GM23338 (cell line): ENCODE measurements at regions not wholly inside any gene's neighbourhood (a gene's known extent, or its start where the extent isn't known, plus 50 kb on each side); places are given as distances from the start of the nearest gene placed in this dataset.

ENCODE experiments used
- ATAC-seq: fragments of 200-7000 bp; cut with Tn5 transposase; 3 replicates; pipeline ENCODE4 v1.9.1; 2020
- DNase-seq: peaks from one replicate; pipeline ENCODE4 v3.0.0-alpha.2; 2015; ENCODE audit warnings: low spot score
- H2AFZ ChIP-seq: fragments of 200-600 bp; sonication (generic); 2 replicates; pipeline ENCODE4 v1.8.0; 2016; ENCODE audit warnings: antibody characterized with exemption, mild to moderate bottlenecking, moderate library complexity
- H3F3A ChIP-seq: fragments of 200-600 bp; sonication (generic); replicated peaks from 2 replicates; pipeline ENCODE4 v1.8.0; 2017; ENCODE audit warnings: antibody characterized with exemption, mixed run types, low read depth
- H3K27ac ChIP-seq: fragments of 200-600 bp; sonication (generic); 2 replicates; pipeline ENCODE4 v1.6.1; 2016; ENCODE audit warnings: low read depth
- H3K27me3 ChIP-seq: fragments of 200-600 bp; sonication (generic); 2 replicates; pipeline ENCODE4 v1.8.0; 2016; ENCODE audit warnings: mild to moderate bottlenecking, mixed run types, moderate library complexity; ENCODE audit not compliant: insufficient read depth
- H3K36me3 ChIP-seq: fragments of 200-600 bp; sonication (generic); 2 replicates; pipeline ENCODE4 v1.8.0; 2016; ENCODE audit warnings: mild to moderate bottlenecking; ENCODE audit not compliant: insufficient read depth
- H3K4me1 ChIP-seq: fragments of 200-600 bp; sonication (generic); 2 replicates; pipeline ENCODE4 v1.8.0; 2016; ENCODE audit warnings: mild to moderate bottlenecking, moderate library complexity; ENCODE audit not compliant: insufficient read depth
- H3K4me2 ChIP-seq: fragments of 200-600 bp; sonication (generic); 2 replicates; pipeline ENCODE4 v1.7.1; 2017; ENCODE audit warnings: mixed run types
- H3K4me3 ChIP-seq: fragments of 200-600 bp; sonication (generic); 2 replicates; pipeline ENCODE4 v1.6.1; 2016; ENCODE audit warnings: mixed run types
- H3K79me2 ChIP-seq: fragments of 200-600 bp; sonication (generic); replicated peaks from 2 replicates; pipeline ENCODE4 v1.8.0; 2017; ENCODE audit warnings: mild to moderate bottlenecking; ENCODE audit not compliant: insufficient read depth
- H3K9me2 ChIP-seq: fragments of 200-600 bp; sonication (generic); 2 replicates; pipeline ENCODE4 v1.8.0; 2017; ENCODE audit not compliant: insufficient read depth
- H4K20me1 ChIP-seq: fragments of 200-600 bp; sonication (generic); replicated peaks from 2 replicates; pipeline ENCODE4 v1.8.0; 2017; ENCODE audit warnings: mild to moderate bottlenecking; ENCODE audit not compliant: insufficient read depth
- H3K27ac Mint-ChIP-seq: 2 replicates; pipeline ENCODE4 v1.8.0; 2020; ENCODE audit warnings: inconsistent platforms, mild to moderate bottlenecking, moderate library complexity, mixed read lengths
- H3K27me3 Mint-ChIP-seq: 3 replicates; pipeline ENCODE4 v1.8.0; 2022; ENCODE audit warnings: low read depth, mild to moderate bottlenecking, moderate library complexity, mixed read lengths, inconsistent platforms; ENCODE audit not compliant: insufficient read depth, poor library complexity
- H3K36me3 Mint-ChIP-seq: 3 replicates; pipeline ENCODE4 v1.8.0; 2021; ENCODE audit warnings: low read depth, mild to moderate bottlenecking, inconsistent platforms, moderate library complexity, mixed read lengths
- H3K4me1 Mint-ChIP-seq: 3 replicates; pipeline ENCODE4 v1.8.0; 2020; ENCODE audit warnings: mild to moderate bottlenecking, inconsistent platforms, mixed read lengths
- H3K4me3 Mint-ChIP-seq: 3 replicates; pipeline ENCODE4 v1.8.0; 2021; ENCODE audit warnings: moderate library complexity, mild to moderate bottlenecking, inconsistent platforms, mixed read lengths
- H3K9me3 Mint-ChIP-seq: 3 replicates; pipeline ENCODE4 v1.8.0; 2020; ENCODE audit warnings: moderate library complexity, mild to moderate bottlenecking, inconsistent platforms, mixed read lengths
- POLR2AphosphoS5 ChIP-seq: IDR thresholded peaks from 2 replicates; pipeline ENCODE4 v1.6.1; 2016; ENCODE audit warnings: antibody characterized with exemption, low read depth
- TF ChIP-seq, protein P1 (sequence below): fragments of 250-450 bp; sonication (Bioruptor Pico); IDR thresholded peaks from 2 replicates; pipeline ENCODE4 v1.5.0; 2020; ENCODE audit warnings: mild to moderate bottlenecking, moderate library complexity
- TF ChIP-seq, protein P2 (sequence below): IDR thresholded peaks from 2 replicates; pipeline ENCODE4 v1.6.1; 2016; ENCODE audit warnings: antibody characterized with exemption
- TF ChIP-seq, protein P3 (sequence below): IDR thresholded peaks from one replicate; pipeline ENCODE4 v1.6.1; 2018; ENCODE audit warnings: antibody characterized with exemption; ENCODE audit not compliant: unreplicated experiment

DNA sequence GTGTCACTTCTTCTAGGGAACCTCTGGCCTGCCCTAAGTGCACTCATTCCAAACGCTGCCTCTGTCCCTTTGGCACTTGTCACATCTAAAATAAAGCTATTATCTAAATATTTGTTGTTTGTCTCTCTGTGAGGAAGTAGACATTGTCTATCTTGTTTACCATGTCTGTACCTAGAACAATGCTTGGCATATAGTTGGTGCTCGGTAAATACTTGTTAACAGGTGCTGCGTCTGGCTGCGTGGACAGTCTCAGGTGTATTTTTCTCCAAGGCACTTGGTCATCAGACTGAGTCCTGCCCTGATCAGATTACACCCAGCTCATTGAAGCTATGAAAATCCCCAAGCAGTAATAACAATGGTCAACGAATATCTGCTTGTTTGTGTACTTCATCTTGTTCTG lies 174.9 kb upstream of the SMIM23 start (continued):
- TF ChIP-seq, protein P1, sequence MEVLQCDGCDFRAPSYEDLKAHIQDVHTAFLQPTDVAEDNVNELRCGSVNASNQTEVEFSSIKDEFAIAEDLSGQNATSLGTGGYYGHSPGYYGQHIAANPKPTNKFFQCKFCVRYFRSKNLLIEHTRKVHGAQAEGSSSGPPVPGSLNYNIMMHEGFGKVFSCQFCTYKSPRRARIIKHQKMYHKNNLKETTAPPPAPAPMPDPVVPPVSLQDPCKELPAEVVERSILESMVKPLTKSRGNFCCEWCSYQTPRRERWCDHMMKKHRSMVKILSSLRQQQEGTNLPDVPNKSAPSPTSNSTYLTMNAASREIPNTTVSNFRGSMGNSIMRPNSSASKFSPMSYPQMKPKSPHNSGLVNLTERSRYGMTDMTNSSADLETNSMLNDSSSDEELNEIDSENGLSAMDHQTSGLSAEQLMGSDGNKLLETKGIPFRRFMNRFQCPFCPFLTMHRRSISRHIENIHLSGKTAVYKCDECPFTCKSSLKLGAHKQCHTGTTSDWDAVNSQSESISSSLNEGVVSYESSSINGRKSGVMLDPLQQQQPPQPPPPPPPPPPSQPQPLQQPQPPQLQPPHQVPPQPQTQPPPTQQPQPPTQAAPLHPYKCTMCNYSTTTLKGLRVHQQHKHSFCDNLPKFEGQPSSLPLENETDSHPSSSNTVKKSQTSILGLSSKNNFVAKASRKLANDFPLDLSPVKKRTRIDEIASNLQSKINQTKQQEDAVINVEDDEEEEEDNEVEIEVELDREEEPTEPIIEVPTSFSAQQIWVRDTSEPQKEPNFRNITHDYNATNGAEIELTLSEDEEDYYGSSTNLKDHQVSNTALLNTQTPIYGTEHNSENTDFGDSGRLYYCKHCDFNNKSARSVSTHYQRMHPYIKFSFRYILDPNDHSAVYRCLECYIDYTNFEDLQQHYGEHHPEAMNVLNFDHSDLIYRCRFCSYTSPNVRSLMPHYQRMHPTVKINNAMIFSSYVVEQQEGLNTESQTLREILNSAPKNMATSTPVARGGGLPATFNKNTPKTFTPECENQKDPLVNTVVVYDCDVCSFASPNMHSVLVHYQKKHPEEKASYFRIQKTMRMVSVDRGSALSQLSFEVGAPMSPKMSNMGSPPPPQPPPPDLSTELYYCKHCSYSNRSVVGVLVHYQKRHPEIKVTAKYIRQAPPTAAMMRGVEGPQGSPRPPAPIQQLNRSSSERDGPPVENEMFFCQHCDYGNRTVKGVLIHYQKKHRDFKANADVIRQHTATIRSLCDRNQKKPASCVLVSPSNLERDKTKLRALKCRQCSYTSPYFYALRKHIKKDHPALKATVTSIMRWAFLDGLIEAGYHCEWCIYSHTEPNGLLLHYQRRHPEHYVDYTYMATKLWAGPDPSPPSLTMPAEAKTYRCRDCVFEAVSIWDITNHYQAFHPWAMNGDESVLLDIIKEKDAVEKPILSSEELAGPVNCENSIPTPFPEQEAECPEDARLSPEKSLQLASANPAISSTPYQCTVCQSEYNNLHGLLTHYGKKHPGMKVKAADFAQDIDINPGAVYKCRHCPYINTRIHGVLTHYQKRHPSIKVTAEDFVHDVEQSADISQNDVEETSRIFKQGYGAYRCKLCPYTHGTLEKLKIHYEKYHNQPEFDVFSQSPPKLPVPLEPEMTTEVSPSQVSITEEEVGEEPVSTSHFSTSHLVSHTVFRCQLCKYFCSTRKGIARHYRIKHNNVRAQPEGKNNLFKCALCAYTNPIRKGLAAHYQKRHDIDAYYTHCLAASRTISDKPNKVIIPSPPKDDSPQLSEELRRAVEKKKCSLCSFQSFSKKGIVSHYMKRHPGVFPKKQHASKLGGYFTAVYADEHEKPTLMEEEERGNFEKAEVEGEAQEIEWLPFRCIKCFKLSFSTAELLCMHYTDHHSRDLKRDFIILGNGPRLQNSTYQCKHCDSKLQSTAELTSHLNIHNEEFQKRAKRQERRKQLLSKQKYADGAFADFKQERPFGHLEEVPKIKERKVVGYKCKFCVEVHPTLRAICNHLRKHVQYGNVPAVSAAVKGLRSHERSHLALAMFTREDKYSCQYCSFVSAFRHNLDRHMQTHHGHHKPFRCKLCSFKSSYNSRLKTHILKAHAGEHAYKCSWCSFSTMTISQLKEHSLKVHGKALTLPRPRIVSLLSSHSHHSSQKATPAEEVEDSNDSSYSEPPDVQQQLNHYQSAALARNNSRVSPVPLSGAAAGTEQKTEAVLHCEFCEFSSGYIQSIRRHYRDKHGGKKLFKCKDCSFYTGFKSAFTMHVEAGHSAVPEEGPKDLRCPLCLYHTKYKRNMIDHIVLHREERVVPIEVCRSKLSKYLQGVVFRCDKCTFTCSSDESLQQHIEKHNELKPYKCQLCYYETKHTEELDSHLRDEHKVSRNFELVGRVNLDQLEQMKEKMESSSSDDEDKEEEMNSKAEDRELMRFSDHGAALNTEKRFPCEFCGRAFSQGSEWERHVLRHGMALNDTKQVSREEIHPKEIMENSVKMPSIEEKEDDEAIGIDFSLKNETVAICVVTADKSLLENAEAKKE (CRISPR knock-in tag) = no peak
- no peak for TF ChIP-seq POLR2AphosphoS5

DNA sequence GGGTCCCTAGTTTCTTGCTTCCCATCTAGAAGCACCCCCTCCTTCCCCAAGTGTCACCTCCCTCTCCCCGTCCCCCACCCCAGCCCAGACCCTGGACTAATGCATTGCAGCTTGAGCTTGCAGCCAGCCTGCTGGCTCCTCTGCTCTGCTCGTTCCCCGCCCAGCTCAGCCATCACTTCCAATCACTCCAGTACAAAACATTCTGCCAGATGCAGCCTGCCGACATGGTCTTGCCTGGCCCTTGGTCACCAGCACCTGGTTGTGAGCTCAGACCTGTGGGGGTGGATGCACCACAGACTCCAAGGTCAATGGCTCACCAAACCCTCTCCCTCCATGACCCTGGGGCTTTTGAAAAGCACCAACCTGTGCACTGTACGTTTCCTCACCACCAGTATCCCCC lies 172.9 kb upstream of the SMIM23 start:
- H3K27ac Mint-ChIP-seq = no peak overlapping the region
- DNase-seq = no peak
- no peaks in the 10 kb centered on the region for H3F3A ChIP-seq
- H3K4me1 Mint-ChIP-seq = peaks cover 9% of the 10 kb centered on the region; the same call in 2 of the 3 replicates
- H3K79me2 ChIP-seq = no peaks in the 10 kb centered on the region
- no peak overlapping the region for H3K4me2 ChIP-seq
- H3K27ac ChIP-seq = no peak overlapping the region
- H2AFZ ChIP-seq = no peak overlapping the region
- H3K4me3 ChIP-seq = no peak overlapping the region
- no peak overlapping the region for H3K4me3 Mint-ChIP-seq
- peaks cover 11% of the 10 kb centered on the region for H3K9me3 Mint-ChIP-seq
- no peaks in the 10 kb centered on the region; the same call in 2 of the 3 replicates for H3K36me3 Mint-ChIP-seq
- H3K27me3 Mint-ChIP-seq = peaks cover 26% of the 10 kb centered on the region
- peaks cover 6% of the 10 kb centered on the region; the same call in 1 of the 2 replicates for H3K27me3 ChIP-seq
- no peaks in the 10 kb centered on the region for H3K36me3 ChIP-seq
- no peak for ATAC-seq
- H3K4me1 ChIP-seq = peaks cover 13% of the 10 kb centered on the region; the same call in 1 of the 2 replicates
- no peaks in the 10 kb centered on the region for H4K20me1 ChIP-seq
- no peaks in the 10 kb centered on the region for H3K9me2 ChIP-seq
- TF ChIP-seq, protein P1 (CRISPR knock-in tag) = no peak
- TF ChIP-seq, protein P2, sequence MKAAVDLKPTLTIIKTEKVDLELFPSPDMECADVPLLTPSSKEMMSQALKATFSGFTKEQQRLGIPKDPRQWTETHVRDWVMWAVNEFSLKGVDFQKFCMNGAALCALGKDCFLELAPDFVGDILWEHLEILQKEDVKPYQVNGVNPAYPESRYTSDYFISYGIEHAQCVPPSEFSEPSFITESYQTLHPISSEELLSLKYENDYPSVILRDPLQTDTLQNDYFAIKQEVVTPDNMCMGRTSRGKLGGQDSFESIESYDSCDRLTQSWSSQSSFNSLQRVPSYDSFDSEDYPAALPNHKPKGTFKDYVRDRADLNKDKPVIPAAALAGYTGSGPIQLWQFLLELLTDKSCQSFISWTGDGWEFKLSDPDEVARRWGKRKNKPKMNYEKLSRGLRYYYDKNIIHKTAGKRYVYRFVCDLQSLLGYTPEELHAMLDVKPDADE = no peak
- TF ChIP-seq, protein P3, sequence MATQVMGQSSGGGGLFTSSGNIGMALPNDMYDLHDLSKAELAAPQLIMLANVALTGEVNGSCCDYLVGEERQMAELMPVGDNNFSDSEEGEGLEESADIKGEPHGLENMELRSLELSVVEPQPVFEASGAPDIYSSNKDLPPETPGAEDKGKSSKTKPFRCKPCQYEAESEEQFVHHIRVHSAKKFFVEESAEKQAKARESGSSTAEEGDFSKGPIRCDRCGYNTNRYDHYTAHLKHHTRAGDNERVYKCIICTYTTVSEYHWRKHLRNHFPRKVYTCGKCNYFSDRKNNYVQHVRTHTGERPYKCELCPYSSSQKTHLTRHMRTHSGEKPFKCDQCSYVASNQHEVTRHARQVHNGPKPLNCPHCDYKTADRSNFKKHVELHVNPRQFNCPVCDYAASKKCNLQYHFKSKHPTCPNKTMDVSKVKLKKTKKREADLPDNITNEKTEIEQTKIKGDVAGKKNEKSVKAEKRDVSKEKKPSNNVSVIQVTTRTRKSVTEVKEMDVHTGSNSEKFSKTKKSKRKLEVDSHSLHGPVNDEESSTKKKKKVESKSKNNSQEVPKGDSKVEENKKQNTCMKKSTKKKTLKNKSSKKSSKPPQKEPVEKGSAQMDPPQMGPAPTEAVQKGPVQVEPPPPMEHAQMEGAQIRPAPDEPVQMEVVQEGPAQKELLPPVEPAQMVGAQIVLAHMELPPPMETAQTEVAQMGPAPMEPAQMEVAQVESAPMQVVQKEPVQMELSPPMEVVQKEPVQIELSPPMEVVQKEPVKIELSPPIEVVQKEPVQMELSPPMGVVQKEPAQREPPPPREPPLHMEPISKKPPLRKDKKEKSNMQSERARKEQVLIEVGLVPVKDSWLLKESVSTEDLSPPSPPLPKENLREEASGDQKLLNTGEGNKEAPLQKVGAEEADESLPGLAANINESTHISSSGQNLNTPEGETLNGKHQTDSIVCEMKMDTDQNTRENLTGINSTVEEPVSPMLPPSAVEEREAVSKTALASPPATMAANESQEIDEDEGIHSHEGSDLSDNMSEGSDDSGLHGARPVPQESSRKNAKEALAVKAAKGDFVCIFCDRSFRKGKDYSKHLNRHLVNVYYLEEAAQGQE = no peak
